HEK293 (cell line): ENCODE measurements at regions not wholly inside any gene's neighbourhood (a gene's known extent, or its start where the extent isn't known, plus 50 kb on each side); places are given as distances from the start of the nearest gene placed in this dataset.

Experiments used
- CTCF ChIP-seq: fragments of 450-650 bp; formaldehyde crosslinking; IDR thresholded peaks from 2 replicates; pipeline ENCODE4 v1.5.1; 2016; ENCODE audit warnings: missing biosample characterization, missing genetic modification characterization
- GLIS1 ChIP-seq: fragments of 450-650 bp; formaldehyde crosslinking; IDR thresholded peaks from 2 replicates; pipeline ENCODE4 v1.5.1; 2016; ENCODE audit warnings: missing biosample characterization, missing genetic modification characterization
- GLIS2 ChIP-seq: fragments of 450-650 bp; formaldehyde crosslinking; IDR thresholded peaks from 2 replicates; pipeline ENCODE4 v1.5.1; 2016; ENCODE audit warnings: missing biosample characterization, missing genetic modification characterization
- KLF16 ChIP-seq: fragments of 450-650 bp; formaldehyde crosslinking; IDR thresholded peaks from 2 replicates; pipeline ENCODE4 v1.5.1; 2017; ENCODE audit warnings: missing biosample characterization, missing genetic modification characterization
- MZF1 ChIP-seq: fragments of 450-650 bp; formaldehyde crosslinking; IDR thresholded peaks from 2 replicates; pipeline ENCODE4 v1.5.1; 2017; ENCODE audit warnings: missing biosample characterization, missing genetic modification characterization, borderline replicate concordance
- PBX3 ChIP-seq: sonication (generic); formaldehyde crosslinking; IDR thresholded peaks from 2 replicates; pipeline ENCODE4 v1.8.1; 2022; ENCODE audit warnings: mild to moderate bottlenecking, moderate library complexity, missing genetic modification reagents
- PRDM10 ChIP-seq: fragments of 450-650 bp; formaldehyde crosslinking; IDR thresholded peaks from 2 replicates; pipeline ENCODE4 v1.5.1; 2016; ENCODE audit warnings: missing biosample characterization, missing genetic modification characterization
- SCRT2 ChIP-seq: fragments of 450-650 bp; formaldehyde crosslinking; IDR thresholded peaks from 2 replicates; pipeline ENCODE4 v1.5.1; 2016; ENCODE audit warnings: missing biosample characterization, missing genetic modification characterization
- TCF7L2 ChIP-seq: IDR thresholded peaks from 2 replicates; pipeline ENCODE4 v1.6.1; 2011; ENCODE audit warnings: low read depth, mild to moderate bottlenecking, inconsistent platforms, low read length, moderate library complexity, borderline replicate concordance
- ZFP3 ChIP-seq: fragments of 450-650 bp; formaldehyde crosslinking; IDR thresholded peaks from 2 replicates; pipeline ENCODE4 v1.5.1; 2016; ENCODE audit warnings: low read depth, missing biosample characterization, missing genetic modification characterization
- ZNF146 ChIP-seq: fragments of 450-650 bp; formaldehyde crosslinking; IDR thresholded peaks from 2 replicates; pipeline ENCODE4 v1.5.1; 2016; ENCODE audit warnings: missing biosample characterization, missing genetic modification characterization
- ZNF214 ChIP-seq: fragments of 450-650 bp; formaldehyde crosslinking; IDR thresholded peaks from 2 replicates; pipeline ENCODE4 v1.5.1; 2017; ENCODE audit warnings: missing biosample characterization, mild to moderate bottlenecking, missing genetic modification characterization, borderline replicate concordance
- ZNF768 ChIP-seq: fragments of 450-650 bp; formaldehyde crosslinking; IDR thresholded peaks from 2 replicates; pipeline ENCODE4 v1.5.1; 2018; ENCODE audit warnings: missing biosample characterization, mild to moderate bottlenecking, missing genetic modification characterization

- TF ChIP-seq GLIS1 (tag by site-specific recombination) (no peak), CTCF (tag by site-specific recombination) (no peak), GLIS2 (tag by site-specific recombination) (no peak), KLF16 (tag by site-specific recombination) (no peak), PBX3 (no peak), MZF1 (tag by site-specific recombination) (no peak), ZFP3 (tag by site-specific recombination) (no peak), PRDM10 (tag by site-specific recombination) (no peak), ZNF768 (no peak), TCF7L2 (no peak), ZNF146 (tag by site-specific recombination) (no peak), SCRT2 (tag by site-specific recombination) (no peak), ZNF214 (no peak)
These were observed 179.4 kb upstream of the SDK2 start for GRCh38 chr17:73823684-73824083.
